IMR-90 (cell line): ENCODE measurements at regions not wholly inside any gene's neighbourhood (a gene's known extent, or its start where the extent isn't known, plus 50 kb on each side); places are given as distances from the start of the nearest gene placed in this dataset.

Experiments
- ATAC-seq: fragments of 200-7000 bp; cut with Tn5 transposase; 2 replicates; pipeline ENCODE4 v1.9.1; 2020; ENCODE audit warnings: low read depth, mild to moderate bottlenecking, moderate library complexity
- BruUV-seq: library from RNA; stranded (reverse); fragments of 400-500 nt; replicated peaks from 2 replicates; lab custom pipeline; 2021; lab: Mats Ljungman, UMichigan
- CTCF ChIA-PET: fragments of 300-600 bp; formaldehyde crosslinking; extraction: SDS; loops from one replicate; lab custom pipeline; 2021; ENCODE audit warnings: antibody characterized with exemption; lab: Yijun Ruan, JAX
- POLR2A ChIA-PET: fragments of 300-600 bp; sonication (Branson Sonifier 250); formaldehyde crosslinking; loops from one replicate; lab custom pipeline; 2022; ENCODE audit warnings: antibody characterized with exemption; ENCODE audit not compliant: unreplicated experiment; lab: Charles Lee
- DNase-seq: peaks from one replicate; pipeline ENCODE4 v3.0.0; 2013
- H2AFZ ChIP-seq: replicated peaks from 2 replicates; pipeline ENCODE3; 2013; ENCODE audit warnings: low read length, mild to moderate bottlenecking; ENCODE audit not compliant: poor library complexity
- H2AK5ac ChIP-seq: 2 replicates; pipeline ENCODE4 v1.6.1; 2013; ENCODE audit warnings: low read depth, low read length, inconsistent platforms
- H2AK9ac ChIP-seq: replicated peaks from 2 replicates; pipeline ENCODE3; 2013; ENCODE audit warnings: mild to moderate bottlenecking, low read depth, low read length, moderate library complexity; ENCODE audit not compliant: poor library complexity
- H2BK120ac ChIP-seq: 2 replicates; pipeline ENCODE4 v1.6.1; 2013; ENCODE audit warnings: low read depth, low read length, inconsistent platforms
- H2BK15ac ChIP-seq: 3 replicates; pipeline ENCODE4 v1.6.1; 2013; ENCODE audit warnings: low read depth, low read length, inconsistent platforms
- H2BK20ac ChIP-seq: 2 replicates; pipeline ENCODE4 v1.6.1; 2013; ENCODE audit warnings: low read depth, mild to moderate bottlenecking, inconsistent platforms, low read length, moderate library complexity
- H2BK5ac ChIP-seq: 2 replicates; pipeline ENCODE4 v1.6.1; 2013; ENCODE audit warnings: mild to moderate bottlenecking, low read depth, low read length, inconsistent platforms; ENCODE audit not compliant: poor library complexity, severe bottlenecking
- H3K14ac ChIP-seq: replicated peaks from 2 replicates; pipeline ENCODE4 v1.6.1; 2013; ENCODE audit warnings: low read depth, low read length, inconsistent platforms
- H3K18ac ChIP-seq: 2 replicates; pipeline ENCODE4 v1.6.1; 2013; ENCODE audit warnings: low read depth, low read length, control low read depth
- H3K23ac ChIP-seq: 2 replicates; pipeline ENCODE4 v1.6.1; 2013; ENCODE audit warnings: low read depth, low read length, inconsistent platforms
- H3K27ac ChIP-seq: 2 replicates; pipeline ENCODE4 v1.5.1; 2013; ENCODE audit warnings: mild to moderate bottlenecking, control low read depth, low read length; ENCODE audit not compliant: insufficient read depth
- H3K27me3 ChIP-seq: 2 replicates; pipeline ENCODE4 v1.6.1; 2013; ENCODE audit warnings: low read length; ENCODE audit not compliant: control insufficient read depth, insufficient read depth
- H3K36me3 ChIP-seq: 2 replicates; pipeline ENCODE4 v1.6.1; 2013; ENCODE audit warnings: low read length, mixed read lengths; ENCODE audit not compliant: control insufficient read depth, insufficient read depth
- H3K4ac ChIP-seq: 2 replicates; pipeline ENCODE4 v1.6.1; 2013; ENCODE audit warnings: low read depth, low read length, inconsistent platforms
- H3K4me1 ChIP-seq: 2 replicates; pipeline ENCODE4 v1.6.1; 2013; ENCODE audit warnings: low read length, mixed read lengths; ENCODE audit not compliant: control insufficient read depth, insufficient read depth
- H3K4me2 ChIP-seq: 2 replicates; pipeline ENCODE4 v1.6.1; 2013; ENCODE audit warnings: low read depth, mild to moderate bottlenecking, control low read depth, low read length, moderate library complexity
- H3K4me3 ChIP-seq: 2 replicates; pipeline ENCODE4 v1.5.1; 2013; ENCODE audit warnings: low read depth, mild to moderate bottlenecking, control low read depth, low read length, moderate library complexity; ENCODE audit not compliant: insufficient read depth
- H3K56ac ChIP-seq: 2 replicates; pipeline ENCODE4 v1.6.1; 2013; ENCODE audit warnings: low read length, inconsistent platforms; ENCODE audit not compliant: insufficient read depth; ENCODE audit errors: extremely low read depth
- H3K79me1 ChIP-seq, 2 experiments: 2 replicates each; pipeline ENCODE4 v1.6.1; 2013; ENCODE audit warnings: low read length in 2 of 2, inconsistent platforms in 1 of 2, low read depth in 1 of 2
- H3K9ac ChIP-seq: 2 replicates; pipeline ENCODE4 v1.6.1; 2013; ENCODE audit warnings: low read depth, low read length, control low read depth
- H3K9me1 ChIP-seq: 2 replicates; pipeline ENCODE4 v1.6.1; 2013; ENCODE audit warnings: low read length, inconsistent platforms; ENCODE audit not compliant: insufficient read depth
- H3K9me3 ChIP-seq: 2 replicates; pipeline ENCODE4 v1.6.1; 2013; ENCODE audit warnings: low read length; ENCODE audit not compliant: control insufficient read depth, insufficient read depth
- H4K20me1 ChIP-seq: 2 replicates; pipeline ENCODE4 v1.6.1; 2013; ENCODE audit warnings: low read length, inconsistent platforms; ENCODE audit not compliant: insufficient read depth
- H4K5ac ChIP-seq: 2 replicates; pipeline ENCODE4 v1.6.1; 2013; ENCODE audit warnings: mild to moderate bottlenecking, low read depth, low read length, control low read depth
- H4K8ac ChIP-seq, 2 experiments: 2 replicates each; pipeline ENCODE4 v1.6.1; 2013; ENCODE audit warnings: low read depth in 2 of 2, low read length in 2 of 2, control low read depth in 1 of 2, inconsistent platforms in 1 of 2
- H4K91ac ChIP-seq: 2 replicates; pipeline ENCODE4 v1.6.1; 2013; ENCODE audit warnings: low read depth, low read length, inconsistent platforms; ENCODE audit not compliant: insufficient read depth
- FOS ChIP-seq: fragments of 150-350 bp; IDR thresholded peaks from 2 replicates; pipeline ENCODE4 v1.6.1; 2016; ENCODE audit warnings: low read depth, low read length
- SMC3 ChIP-seq: fragments of 150-350 bp; IDR thresholded peaks from 2 replicates; pipeline ENCODE4 v1.6.1; 2016; ENCODE audit warnings: low read depth, mild to moderate bottlenecking, antibody characterized with exemption, low read length, moderate library complexity
- WGBS, 2 experiments: methylation state at CpG; one replicate each; pipeline versions ENCODE4 v1.1.5 to v1.1.7; 2013; ENCODE audit warnings: missing lambda C conversion rate in 2 of 2; ENCODE audit not compliant: insufficient read length in 1 of 2; ENCODE audit errors: extremely low coverage in 2 of 2; 5-methylcytosine and 5-hydroxymethylcytosine counted together
- dilution Hi-C: fragments of 300-500 bp; cut with HindIII; formaldehyde crosslinking; loops from one replicate; pipeline ENCODE4 v1.14.3; 2018; ENCODE audit warnings: low sequenced_read_pairs; ENCODE audit not compliant: unreplicated experiment
- in situ Hi-C: fragments of 300-500 bp; cut with MboI; formaldehyde crosslinking; loops from 3 replicates; pipeline ENCODE4 v1.14.3; 2019; ENCODE audit warnings: low sequenced_read_pairs, inconsistent platforms, mixed read lengths
- intact Hi-C: fragments of 100-400 bp; cut with micrococcal nuclease; formaldehyde crosslinking; loops from 2 replicates; pipeline ENCODE4 v1.10.0; 2022

DNA sequence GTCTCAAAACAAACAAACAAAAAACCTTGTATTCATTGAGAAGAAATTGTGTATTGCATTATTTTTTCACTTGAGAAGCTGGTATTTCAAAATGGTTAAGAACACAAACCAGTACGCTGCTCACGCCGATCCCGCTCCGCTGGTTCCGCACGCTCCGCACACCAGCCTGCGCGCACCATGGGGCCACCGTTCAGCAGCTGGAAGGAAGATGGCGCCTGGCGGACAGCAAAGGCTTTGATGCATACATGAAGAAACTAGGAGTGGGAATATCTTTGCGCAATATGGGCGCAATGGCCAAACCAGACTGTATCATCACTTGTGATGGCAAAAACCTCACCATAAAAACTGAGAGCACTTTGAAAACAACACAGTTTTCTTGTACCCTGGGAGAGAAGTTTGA lies 75.7 kb downstream of the RBM43 start:
- Histone ChIP-seq H3K4ac (no peak overlapping the region), H3K9me3 (no peaks in the 10 kb centered on the region), H3K36me3 (no peaks in the 10 kb centered on the region), H4K5ac (no peak overlapping the region), H3K4me2 (no peak overlapping the region), H2BK5ac (no peak overlapping the region), H4K8ac (no peak overlapping the region), H3K4me1 (no peaks in the 10 kb centered on the region), H2BK20ac (no peak overlapping the region), H3K4me3 (no peak overlapping the region), H2AK9ac (no peak overlapping the region), H3K27me3 (peaks cover 2% of the 10 kb centered on the region), H2BK120ac (no peak overlapping the region), H3K9ac (no peak overlapping the region), H3K18ac (no peak overlapping the region), H2BK15ac (no peak overlapping the region), H2AK5ac (no peak overlapping the region), H4K91ac (no peak overlapping the region), H3K56ac (no peak overlapping the region), H4K20me1 (no peaks in the 10 kb centered on the region), H2AFZ (no peak overlapping the region), H3K23ac (no peak overlapping the region), H3K14ac (no peak overlapping the region), H3K27ac (no peak overlapping the region), H3K9me1 (no peaks in the 10 kb centered on the region), H3K79me1 (no peaks in the 10 kb centered on the region)
- dilution Hi-C loops (no loop called here), intact Hi-C loops (no loop called here), in situ Hi-C loops (no loop called here)
- ATAC-seq: no peak
- WGBS, 2 experiments: 100% methylated on average over 10 of the region's 15 CpGs; no CpG with 5 or more reads in 1 of the 2 experiments
- TF ChIP-seq SMC3 (no peak), FOS (no peak)
- ChIA-PET POLR2A (no interaction called here), CTCF (interaction anchor here (0.6 kb wide), 1 partner anchor 57 kb away, joined by 4 read pairs; no protein-coding TSS in a partner anchor)
- BruUV-seq: no TSS peak
- no peak for DNase-seq
